Embryonic facial prominence (tissue), 1 donor: ENCODE measurements at regions not wholly inside any gene's neighbourhood (a gene's known extent, or its start where the extent isn't known, plus 50 kb on each side); places are given as distances from the start of the nearest gene placed in this dataset.
A peak's percentile ranks its signal among the peaks of the same experiment; 100 is the strongest.

Experiments
- DNase-seq: peaks from one replicate; pipeline ENCODE4 v3.0.0-alpha.2; 2016; ENCODE audit errors: extremely low spot score

- DNase-seq, result no peak
Observed at GRCh38 chr5:15206133-15206532, 293.8 kb upstream of the FBXL7 start.

- DNase-seq, result no peak
Observed at GRCh38 chr5:15203376-15203775, 296.6 kb upstream of the FBXL7 start.

GRCh38 chr5:15191012-15191411 lies 309.0 kb upstream of the FBXL7 start:
- no peak for DNase-seq

GRCh38 chr5:15183520-15183919 lies 311.9 kb upstream of the ANKH start:
- DNase-seq, result no peak

GRCh38 chr5:15170173-15170572 lies 298.6 kb upstream of the ANKH start:
- DNase-seq, result no peak

GRCh38 chr5:15168358-15168757 lies 296.8 kb upstream of the ANKH start:
- no peak for DNase-seq

GRCh38 chr5:15160091-15160490 lies 288.5 kb upstream of the ANKH start:
- no peak for DNase-seq

GRCh38 chr5:15159606-15160005 lies 288.0 kb upstream of the ANKH start:
- no peak for DNase-seq

- DNase-seq, result no peak
Observed at GRCh38 chr5:15142458-15142857, 270.9 kb upstream of the ANKH start.

- DNase-seq, result no peak
Observed at GRCh38 chr5:15137414-15137813, 265.8 kb upstream of the ANKH start.

- DNase-seq, result no peak
Observed at GRCh38 chr5:15135661-15136060, 264.1 kb upstream of the ANKH start.

- DNase-seq, result no peak
Observed at GRCh38 chr5:15133456-15133965, 261.9 kb upstream of the ANKH start.

- DNase-seq, result no peak
Observed at GRCh38 chr5:15132816-15133405, 261.3 kb upstream of the ANKH start.

GRCh38 chr5:15131909-15132308 lies 260.3 kb upstream of the ANKH start:
- no peak for DNase-seq

- peak; percentile 37 for DNase-seq
Observed at GRCh38 chr5:15124871-15125568, 253.4 kb upstream of the ANKH start.

- DNase-seq, result peak; percentile 37
Observed at GRCh38 chr5:15124461-15124860, 252.9 kb upstream of the ANKH start.

- no peak for DNase-seq
Observed at GRCh38 chr5:15117688-15118087, 246.1 kb upstream of the ANKH start.

GRCh38 chr5:15116996-15117395 lies 245.4 kb upstream of the ANKH start:
- DNase-seq, result no peak

- no peak for DNase-seq
Observed at GRCh38 chr5:15106530-15107283, 235.1 kb upstream of the ANKH start.

GRCh38 chr5:15105799-15106393 lies 234.3 kb upstream of the ANKH start:
- no peak for DNase-seq

- no peak for DNase-seq
Observed at GRCh38 chr5:15103864-15104263, 232.3 kb upstream of the ANKH start.

GRCh38 chr5:15103130-15103529 lies 231.6 kb upstream of the ANKH start:
- no peak for DNase-seq
